Erythroblast (primary cell): ENCODE measurements at regions not wholly inside any gene's neighbourhood (a gene's known extent, or its start where the extent isn't known, plus 50 kb on each side); places are given as distances from the start of the nearest gene placed in this dataset.

ENCODE experiments used
- GATA1 ChIP-seq: IDR thresholded peaks from 2 replicates; pipeline ENCODE4 v1.6.1; 2011; ENCODE audit warnings: low read depth, mild to moderate bottlenecking, control low read depth, low read length, moderate library complexity
- POLR2A ChIP-seq: IDR thresholded peaks from 2 replicates; pipeline ENCODE4 v1.6.1; 2011; ENCODE audit warnings: mild to moderate bottlenecking, low read length

GRCh38 chr10:58019863-58020537 is 247.7 kb downstream of the IPMK start:
- TF ChIP-seq POLR2A (no peak), GATA1 (no peak)
